DMS153 treated with DMSO at 0.1 percent for 48 hours (cell line): ENCODE measurements at regions not wholly inside any gene's neighbourhood (a gene's known extent, or its start where the extent isn't known, plus 50 kb on each side); places are given as distances from the start of the nearest gene placed in this dataset.
"Not testable (repeated sequence)": the region's sequence is repeated elsewhere in the genome, so short reads cannot be mapped to it uniquely, and the experiment has no call there.

ENCODE experiments used
- DNase-seq: peaks from one replicate; lab custom pipeline; 2025; ENCODE audit not compliant: unreplicated experiment; lab: John Stamatoyannopoulos, UW

DNA sequence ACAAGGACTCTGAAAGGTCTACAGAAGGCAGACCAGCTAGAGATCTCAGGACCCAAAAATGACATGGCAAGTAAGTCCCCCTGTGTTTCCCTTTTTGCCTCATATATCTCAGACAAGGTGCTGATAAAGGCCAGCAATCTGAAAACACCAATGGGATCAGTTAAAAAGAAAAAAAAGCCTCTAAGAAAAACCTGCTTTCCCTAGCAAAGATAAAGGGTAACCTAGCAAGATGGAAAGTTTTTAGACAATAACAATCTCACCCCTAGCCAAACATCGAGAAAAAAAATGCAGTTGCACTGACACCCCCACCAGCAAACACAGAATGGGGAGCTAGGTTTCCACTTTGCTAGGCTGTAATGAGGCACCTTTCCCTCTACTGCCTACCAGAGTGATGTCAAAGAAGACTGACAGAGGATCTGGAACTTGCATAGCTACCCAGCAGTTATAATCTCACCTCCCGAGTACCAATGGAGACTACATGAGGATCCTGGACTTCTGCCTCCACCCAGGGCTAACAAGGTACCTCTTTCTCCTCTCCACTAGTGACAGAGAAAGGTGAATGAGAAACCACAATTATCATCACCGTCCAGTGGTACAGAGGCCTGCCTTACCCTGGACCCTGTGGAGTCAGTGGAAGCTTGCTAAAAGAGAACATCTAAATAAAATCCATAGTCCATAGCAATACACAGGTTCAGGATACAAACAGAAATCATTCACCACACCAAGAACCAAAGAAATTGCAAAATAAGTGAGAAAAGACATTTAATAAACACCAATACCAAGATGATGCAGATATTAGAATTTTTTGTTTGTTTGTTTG is 240.8 kb downstream of the ARHGAP12 start:
- DNase-seq, result no peak

DNA sequence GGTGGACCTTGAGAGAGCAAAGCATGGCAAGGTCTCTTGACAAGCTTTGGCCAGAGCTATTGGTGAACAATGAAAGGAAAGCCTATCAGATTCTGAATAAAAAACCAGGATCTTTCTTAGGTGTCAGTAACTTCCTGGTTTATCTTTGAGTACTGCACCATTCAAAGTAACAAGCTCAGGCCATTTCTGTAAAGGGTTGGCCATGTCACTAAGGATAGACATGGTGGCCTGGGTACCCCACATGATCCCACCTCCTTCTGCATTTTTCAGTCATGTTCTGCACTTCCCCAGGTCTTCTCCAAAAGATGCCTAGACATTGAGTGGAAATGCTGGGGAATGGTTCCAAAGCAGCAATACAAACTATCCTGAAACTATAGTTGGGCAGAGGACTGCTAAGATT is 242.0 kb downstream of the ARHGAP12 start:
- DNase-seq, result no peak

- DNase-seq, result no peak
Observed at GRCh38 chr10:31683682-31684081, 244.9 kb downstream of the ARHGAP12 start.

- DNase-seq, result no peak
Observed at GRCh38 chr10:31679936-31680335, 248.7 kb downstream of the ARHGAP12 start.

DNA sequence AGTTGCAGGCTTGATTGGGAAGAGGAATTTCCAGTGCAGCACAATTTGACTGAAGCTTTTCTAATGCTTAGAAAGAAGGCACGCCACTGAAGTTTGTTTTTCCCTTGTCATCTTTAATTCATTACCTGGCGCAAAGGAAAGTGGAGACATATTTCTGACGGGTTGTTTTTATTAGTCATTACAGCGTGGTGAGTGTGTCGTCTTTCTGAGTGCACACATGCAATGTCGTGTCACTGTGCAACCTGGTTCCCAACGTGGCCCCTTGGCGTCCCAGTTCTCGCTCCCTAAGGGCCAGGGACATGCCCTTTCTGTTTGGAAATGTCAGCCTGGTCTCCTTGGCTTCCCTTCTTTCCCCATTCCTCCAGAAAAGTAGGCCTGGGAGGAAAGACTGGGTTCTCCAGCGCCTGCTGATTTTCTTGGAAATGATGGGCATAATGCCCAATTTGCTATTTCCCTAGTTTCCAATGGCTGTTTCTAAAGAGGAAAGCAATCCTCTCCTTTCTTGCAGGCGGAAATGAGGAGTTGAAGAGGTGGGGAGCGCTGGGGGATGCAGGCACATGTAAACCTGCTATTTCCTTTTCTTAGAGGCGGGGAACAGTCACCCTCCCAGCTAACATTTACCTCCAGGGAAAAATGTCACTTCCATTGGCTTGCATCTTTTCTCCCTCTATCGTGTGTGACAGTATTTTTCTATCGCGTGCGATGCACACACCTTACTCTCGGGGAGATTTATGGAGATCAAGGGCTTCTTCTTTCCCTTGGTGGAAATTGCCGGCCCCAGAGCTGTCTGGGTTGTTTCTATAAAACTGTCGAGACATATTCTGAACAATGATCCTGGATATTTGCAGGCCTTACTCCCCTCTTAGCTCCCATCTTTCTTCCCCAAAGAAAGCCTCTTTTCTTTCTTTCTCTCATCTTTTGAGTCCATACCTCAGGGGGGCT is 249.8 kb downstream of the ARHGAP12 start:
- DNase-seq, result no peak

GRCh38 chr10:31678139-31678536 is 250.5 kb downstream of the ARHGAP12 start:
- DNase-seq, result no peak

DNA sequence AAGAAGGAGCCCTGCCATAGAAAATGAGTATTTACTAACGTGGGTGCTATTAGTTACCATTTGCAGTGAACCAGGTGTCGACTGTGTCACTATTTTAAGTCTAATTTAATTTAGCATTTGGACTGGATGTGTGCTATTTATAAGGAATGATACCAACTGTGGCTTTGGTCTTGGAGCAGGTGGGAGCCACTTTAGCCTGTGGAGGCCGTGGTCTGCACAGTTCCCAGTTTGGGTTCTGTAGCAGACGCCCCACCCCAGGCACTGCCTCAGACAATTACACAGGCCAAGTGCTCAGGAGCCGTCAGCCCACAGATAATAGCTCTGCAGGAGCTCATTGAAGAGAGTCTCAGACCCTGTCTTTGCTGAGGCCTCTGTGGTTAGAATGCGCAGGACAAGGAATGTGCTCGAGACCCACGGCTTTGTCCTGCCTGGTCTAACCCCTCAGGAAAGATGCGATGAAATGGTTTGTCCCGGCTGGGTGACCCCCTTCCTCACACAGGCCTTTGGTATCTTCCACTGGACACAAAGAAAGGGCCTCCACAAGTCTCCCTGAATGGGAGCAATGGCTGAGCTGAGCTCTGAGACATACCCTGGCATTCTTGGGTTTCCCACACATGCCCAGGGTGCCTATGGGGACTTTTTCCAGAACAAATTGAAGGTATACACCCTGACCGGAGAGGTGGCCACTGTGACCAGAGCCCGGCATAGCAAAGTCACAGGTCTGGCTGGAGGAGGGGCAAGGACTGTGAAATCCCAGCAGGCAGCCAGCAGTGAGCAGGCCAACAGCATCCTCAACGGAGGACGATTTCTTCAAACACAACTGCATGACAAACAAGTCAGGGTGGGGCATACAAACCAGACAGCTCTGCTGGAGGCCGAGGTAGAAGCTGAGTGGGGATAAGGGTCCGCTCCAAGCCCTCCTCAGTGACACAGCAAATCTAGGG is 251.2 kb downstream of the ARHGAP12 start:
- DNase-seq, result no peak

DNA sequence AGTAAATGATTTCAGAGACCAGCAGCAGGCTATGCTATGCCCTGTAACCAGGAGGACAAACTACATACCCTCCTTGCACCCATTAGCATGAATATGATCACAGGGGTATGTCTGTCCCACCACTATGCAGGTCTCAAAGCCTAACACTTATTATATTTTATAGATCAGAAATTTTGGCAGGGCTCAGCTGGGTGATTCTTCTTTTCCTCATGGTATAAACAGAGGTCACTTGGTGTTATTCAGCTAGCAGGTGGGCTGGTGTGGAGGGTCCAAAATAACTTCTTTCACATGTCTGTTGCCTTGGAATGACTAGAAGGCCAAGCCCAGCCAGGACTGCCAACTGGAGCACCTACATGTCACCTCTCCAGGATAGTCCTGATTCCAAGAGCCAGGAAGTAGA is 252.9 kb downstream of the ARHGAP12 start:
- no peak for DNase-seq

DNA sequence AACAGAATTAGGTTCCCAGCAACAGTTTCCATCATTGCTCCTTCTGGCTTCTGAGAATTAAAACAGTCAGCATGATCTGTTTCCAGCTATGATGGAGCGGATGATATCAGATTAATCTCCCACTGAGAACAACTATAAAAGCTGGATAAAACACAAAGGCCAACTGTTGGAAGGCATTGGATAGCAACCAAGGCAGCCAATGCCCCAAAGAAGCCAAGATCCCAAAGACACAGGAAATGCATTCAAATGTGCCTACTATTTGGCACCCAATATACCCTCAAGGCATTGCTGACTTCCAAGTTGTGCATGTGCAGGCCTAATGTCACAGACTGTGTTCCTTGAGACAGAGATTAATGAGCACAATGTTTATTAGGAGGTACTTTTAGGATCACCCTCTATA is 259.3 kb downstream of the ARHGAP12 start:
- no peak for DNase-seq

DNA sequence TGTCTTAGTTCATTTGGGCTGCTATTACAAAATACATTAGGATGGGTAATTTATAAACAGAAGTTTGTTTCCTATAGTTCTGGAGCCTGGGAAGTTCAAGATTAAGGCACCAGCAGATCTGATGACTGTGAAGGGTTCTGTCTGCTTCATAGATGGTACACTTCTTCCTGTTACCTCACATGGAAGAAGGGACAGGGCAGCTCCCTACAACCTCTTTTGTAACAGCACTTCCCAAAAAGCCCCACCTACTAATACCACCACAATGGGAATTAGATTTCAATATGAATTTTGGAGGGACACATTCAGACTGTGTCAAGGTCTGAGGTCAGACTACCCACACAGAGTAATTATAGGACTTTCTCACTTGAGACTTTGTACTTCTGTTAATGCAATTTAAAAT is 260.3 kb downstream of the ARHGAP12 start:
- DNase-seq, result no peak

DNA sequence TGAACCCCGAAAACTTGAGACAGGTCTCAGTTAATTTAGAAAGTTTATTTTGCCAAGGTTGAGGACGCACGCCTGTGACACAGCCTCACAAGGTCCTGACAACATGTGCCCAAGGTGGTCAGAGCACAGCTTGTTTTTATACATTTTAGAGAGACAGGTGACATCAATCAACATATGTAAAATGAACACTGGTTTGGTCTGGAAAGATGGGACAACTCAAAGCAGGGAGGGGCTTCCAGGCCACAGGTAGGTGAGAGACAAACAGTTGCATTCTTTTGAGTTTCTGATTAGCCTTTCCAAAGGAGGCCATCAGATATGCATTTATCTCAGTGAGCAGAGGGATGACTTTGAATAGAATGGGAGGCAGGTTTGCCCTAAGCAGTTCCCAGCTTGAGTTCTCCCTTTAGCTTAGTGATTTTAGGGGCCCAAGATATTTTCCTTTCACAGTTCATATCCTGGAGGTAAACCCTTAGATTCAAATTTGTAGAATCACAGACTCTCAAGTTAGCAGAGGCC is 262.8 kb downstream of the ARHGAP12 start:
- not testable (repeated sequence) for DNase-seq

DNA sequence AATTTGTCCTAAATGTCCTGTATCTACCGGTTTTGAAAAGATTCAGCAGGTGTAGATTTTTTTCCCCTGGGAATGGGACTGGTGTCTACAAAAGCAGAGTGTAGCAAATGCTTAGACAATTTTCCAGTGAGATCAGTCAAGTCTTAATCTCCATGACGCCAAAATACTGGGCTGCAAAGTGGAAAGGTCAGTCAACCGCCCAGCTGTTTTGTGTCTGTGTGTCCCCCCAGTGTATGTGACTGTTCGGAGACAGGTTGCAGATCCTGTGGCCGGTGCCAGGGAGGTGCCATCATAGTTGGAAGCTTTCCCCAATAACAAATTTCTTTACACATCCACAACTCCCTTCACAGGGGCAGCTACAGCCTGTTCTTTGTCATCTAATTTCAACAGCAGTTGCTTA is 263.8 kb downstream of the ARHGAP12 start:
- no peak for DNase-seq

- DNase-seq, result not testable (repeated sequence)
Observed at GRCh38 chr10:31664071-31664470, 264.6 kb downstream of the ARHGAP12 start.

DNA sequence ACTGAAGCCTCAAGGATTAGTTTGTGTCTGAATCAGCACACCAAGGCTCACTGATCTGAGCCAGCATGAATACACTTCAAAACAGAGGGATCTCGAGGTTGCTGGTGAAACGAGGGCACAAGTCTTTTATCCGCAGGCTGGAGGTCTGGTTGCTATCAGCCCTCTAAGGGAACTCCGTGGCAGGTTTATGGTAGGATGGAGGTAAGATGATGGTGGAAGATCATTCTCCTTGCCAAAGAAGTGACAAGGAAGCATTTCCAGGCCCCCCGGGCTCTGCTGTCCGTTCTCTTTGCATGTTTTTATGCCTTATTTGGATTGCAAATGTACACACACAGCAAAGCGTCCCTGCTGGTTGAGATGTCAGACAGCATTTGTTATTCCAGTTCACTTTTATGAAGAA is 268.3 kb downstream of the ARHGAP12 start:
- no peak for DNase-seq

DNA sequence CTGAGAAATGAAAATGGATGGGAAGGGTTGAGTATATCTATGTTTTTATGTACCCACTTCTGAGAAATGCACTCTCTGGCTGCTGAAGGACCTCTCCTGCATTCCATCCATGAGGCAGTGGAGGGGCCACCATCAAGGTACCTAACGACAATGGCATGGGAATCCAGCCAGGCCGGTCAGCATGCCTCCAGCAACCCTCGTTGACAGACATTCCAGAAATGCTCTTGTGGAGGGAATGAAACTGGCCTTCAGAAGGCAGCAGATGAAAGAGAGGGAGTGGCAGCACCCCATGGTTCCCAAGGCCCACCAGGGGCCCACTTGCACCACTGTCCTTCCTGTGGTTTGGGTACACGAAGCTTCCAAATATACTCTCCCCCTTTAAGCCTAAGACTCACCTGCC is 269.0 kb downstream of the ARHGAP12 start:
- DNase-seq, result no peak

DNA sequence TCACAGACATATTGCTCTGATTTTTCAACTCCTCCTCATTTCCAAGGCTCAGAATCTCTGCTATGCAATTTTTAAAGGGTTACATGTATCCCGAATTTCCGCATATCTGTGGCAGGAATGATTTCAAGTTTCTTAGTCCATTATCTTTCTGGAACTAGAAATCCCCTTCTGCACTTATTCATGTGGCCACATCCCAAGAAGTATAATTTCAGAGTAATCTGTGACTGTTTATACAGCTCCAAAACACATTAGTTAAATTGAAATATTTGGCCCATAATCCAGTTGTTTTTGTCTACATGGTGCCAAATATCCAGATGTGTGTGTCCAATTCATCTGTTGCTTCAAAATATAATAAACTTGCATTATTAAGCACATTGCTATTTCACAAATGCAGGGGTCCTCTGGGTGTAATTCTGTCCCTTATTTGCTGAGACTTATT is 271.2 kb downstream of the ARHGAP12 start:
- DNase-seq, result no peak

- no peak for DNase-seq
Observed at GRCh38 chr10:31656851-31657433, 271.7 kb downstream of the ARHGAP12 start.

DNA sequence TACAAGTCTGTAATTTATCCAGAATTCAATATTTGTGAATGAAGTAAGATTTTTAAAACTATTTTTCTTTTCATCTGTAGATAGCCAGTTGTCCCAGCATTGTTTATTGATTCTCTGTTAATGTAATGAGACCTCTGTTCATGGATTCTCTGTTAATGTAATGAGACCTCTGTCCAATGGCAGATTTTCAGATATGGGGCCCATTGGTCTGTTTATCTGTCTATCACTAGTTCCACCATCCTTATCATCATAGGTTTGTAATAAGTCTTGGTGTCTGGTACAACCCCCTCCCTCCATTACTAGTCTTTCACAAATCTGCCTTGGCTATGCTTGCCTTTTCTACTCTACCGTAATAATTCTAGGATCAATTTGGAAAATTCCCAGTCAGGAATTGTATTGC is 276.6 kb downstream of the ARHGAP12 start:
- no peak for DNase-seq

GRCh38 chr10:31650010-31650409 is 278.6 kb downstream of the ARHGAP12 start:
- DNase-seq, result no peak

GRCh38 chr10:31648966-31649365 is 279.7 kb downstream of the ARHGAP12 start:
- DNase-seq, result no peak
